GM19035 (cell line): ENCODE measurements at regions not wholly inside any gene's neighbourhood (a gene's known extent, or its start where the extent isn't known, plus 50 kb on each side); places are given as distances from the start of the nearest gene placed in this dataset.

Experiments
- ATAC-seq: cut with Tn5 transposase; IDR thresholded peaks from one replicate; pipeline ENCODE4 v1.9.1; 2021; ENCODE audit not compliant: unreplicated experiment

DNA sequence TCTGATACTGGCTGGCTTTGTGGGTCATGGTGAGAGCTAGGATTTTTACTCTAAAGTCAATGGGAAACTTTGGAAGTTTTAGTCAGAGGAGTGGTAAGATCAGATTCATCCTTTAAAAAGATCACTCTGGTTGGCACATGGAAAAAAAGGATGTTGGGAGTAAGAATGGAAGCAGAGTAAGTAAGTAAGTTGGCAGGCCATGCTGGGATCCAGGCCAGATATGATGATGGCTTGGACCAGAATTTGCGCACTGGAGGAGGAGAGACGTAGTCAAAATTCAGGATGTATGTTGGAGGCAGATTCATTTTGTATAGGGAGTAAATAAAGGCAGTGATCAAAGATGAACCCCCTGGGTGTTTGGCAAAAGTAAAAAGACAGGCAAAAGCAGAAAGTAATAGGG, 283.3 kb upstream of the THSD7B start:
- ATAC-seq = no peak

GRCh38 chr2:136479696-136480095, 285.6 kb upstream of the THSD7B start:
- no peak for ATAC-seq

GRCh38 chr2:136468799-136469369, 296.5 kb upstream of the THSD7B start:
- no peak for ATAC-seq

DNA sequence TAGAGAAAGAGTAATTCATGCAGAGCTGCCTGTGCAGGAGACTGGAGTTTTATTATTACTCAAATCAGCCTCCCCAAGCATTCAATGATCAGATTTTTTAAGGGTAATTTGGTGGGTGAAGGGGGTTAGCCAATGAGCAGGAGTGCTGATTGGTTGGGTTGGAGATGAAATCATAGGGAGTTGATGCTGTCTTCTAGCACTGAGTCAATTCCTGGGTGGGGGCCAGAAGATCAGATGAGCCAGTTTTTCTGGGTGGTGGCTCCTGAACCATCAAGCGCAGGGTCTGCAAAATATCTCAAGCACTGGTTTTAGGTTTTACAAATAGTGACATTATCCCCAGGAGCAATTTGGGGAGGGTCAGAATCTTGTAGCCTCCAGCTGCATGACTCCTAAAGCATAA, 312.8 kb upstream of the THSD7B start:
- ATAC-seq = no peak

- no peak for ATAC-seq
Measured at GRCh38 chr2:136448986-136449780, 316.2 kb upstream of the THSD7B start.

- ATAC-seq = no peak
Measured at GRCh38 chr2:136448432-136448831, 316.9 kb upstream of the THSD7B start.

DNA sequence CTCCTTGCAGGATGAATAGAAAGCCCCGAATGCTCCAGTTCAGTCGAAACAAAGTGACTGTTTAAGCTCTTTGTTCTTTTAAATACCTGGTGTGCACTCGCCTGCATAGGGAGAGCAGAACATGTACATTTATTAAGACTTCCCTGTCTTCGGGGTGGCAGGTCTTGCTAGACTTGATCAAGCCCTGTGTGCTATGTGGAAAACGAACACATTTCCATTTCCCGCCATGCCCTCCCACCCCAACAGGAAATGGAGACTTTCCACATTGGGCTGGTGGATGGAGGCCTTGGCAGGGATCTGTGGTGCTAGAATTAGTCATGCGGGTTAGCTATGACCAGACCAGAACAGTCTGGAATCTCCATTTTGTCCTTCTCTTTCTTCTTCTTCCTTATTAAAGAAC, 321.0 kb upstream of the THSD7B start:
- ATAC-seq = no peak

DNA sequence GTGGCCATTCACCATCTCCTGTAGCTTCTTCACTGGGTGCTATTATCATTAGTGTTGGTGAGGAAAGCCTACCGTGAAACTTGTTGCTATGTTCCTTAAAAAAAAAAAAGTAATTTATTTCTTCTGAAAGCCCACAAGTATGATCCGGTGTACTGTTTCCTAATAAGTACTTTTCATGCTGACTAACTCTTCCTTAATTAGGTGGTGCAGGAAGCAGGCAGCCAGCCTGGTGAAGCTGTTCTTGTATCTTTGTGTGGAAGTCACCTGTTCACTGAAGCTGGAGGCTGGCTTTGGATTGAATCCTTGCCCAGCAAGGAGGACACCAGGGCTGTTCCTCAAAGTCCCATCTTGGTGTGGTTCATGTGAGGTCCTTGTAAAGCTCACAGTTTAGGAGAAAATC, 321.7 kb upstream of the THSD7B start:
- ATAC-seq = no peak

DNA sequence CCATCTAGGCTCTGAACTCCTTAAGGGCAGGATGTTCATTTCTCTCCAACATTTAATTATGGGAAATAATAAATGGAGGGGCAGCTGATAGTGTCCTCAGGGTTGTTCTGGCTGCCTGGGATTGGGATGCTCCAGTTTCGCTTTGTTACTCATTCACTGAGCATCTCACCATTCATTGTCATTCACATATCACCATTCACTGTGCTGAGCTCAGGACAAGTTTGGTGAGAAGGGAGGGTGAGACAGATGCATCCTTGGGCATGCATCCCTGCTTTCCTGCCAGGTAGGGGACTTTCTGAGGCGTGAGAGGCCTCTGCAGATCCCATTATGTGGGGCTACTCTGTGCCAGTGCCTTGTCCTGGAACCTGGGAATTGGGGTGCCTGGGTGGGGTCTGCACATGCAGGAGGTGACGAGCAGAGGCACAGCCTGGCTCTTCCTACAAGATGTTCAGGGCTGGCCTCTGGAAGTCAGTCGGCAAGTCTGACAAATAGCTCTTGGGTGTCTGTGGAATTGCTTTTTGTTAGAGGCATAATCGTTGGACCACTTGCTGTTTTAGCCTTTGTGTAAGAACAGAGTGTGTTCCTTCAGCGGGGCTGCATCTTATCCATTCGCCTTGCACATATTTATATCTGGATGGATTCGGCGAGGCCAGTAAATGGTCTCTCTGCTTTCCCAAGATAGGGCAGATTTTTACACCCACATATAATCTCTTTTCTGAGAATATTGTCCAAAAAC, 323.2 kb upstream of the THSD7B start:
- no peak for ATAC-seq

GRCh38 chr2:136439064-136439676, 321.2 kb upstream of the CXCR4 start:
- no peak for ATAC-seq

DNA sequence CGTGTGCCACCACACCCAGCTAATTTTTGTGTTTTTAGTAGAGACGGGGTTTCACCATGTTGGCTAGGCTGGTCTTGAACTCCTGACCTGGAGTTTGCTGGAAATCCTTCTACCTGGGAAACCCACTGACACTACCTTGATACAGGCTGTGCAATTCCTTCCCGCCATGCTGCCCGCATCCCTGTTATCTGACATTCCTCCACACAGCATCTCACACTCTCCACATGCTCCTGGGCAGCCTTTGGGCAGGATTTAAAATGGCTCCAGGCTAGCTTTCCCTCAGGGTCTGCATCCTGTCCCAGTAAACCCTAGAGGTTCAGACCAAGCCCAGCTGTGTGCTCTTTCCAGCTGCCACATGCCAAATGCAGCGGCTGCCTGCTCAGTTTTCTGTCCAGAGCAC, 319.5 kb upstream of the CXCR4 start:
- ATAC-seq = no peak

GRCh38 chr2:136436936-136437335, 319.0 kb upstream of the CXCR4 start:
- ATAC-seq = no peak

DNA sequence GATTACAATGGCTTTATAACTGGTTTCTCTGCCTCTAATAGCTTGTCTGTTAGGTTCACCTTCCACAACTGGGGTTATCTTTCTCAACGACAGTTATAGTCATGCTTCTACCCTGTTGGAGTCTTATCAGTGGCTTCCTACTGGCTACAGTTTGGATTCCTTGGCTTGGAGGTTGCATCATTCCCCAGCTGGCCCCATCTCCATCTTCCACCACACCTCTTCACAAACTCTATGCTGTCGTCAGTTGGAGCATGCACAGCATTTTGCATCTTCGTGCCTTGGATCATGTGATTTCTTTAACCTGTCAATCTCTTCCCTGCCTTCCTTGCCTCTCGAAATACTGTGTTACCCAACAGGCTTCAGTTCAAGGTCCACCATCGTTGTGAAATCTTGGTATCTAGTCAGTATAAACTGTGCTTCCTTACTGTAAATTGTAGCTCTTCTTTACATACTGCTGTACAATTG, 316.3 kb upstream of the CXCR4 start:
- no peak for ATAC-seq

GRCh38 chr2:136433261-136433660, 315.3 kb upstream of the CXCR4 start:
- no peak for ATAC-seq

- ATAC-seq = no peak
Measured at GRCh38 chr2:136424112-136424511, 306.2 kb upstream of the CXCR4 start.

DNA sequence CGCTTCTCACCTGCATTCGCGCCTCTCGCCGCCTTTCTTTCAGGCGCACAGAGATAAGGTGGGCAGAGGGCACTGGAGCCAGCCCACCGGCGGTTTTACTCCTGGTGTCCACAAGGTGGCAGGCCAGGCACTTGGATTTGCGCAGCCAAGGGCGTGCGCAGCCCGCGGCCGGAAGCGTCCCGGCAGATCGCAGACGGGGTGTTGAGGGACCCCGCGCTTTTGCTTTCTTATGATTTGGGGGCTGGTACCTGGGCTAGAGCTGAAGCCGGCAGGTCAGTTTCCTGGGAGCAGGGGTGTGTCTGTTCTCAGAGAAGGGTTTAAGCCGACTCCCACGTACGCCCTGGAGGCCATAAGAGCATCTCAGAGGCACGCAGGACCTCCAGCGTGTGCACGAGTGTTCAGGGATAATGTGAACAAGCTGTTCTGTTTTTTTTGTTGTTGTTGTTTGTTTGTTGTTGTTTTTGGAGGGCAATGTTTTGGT, 305.6 kb upstream of the CXCR4 start:
- peak; percentile 99 for ATAC-seq

- no peak for ATAC-seq
Measured at GRCh38 chr2:136422512-136422911, 304.6 kb upstream of the CXCR4 start.

DNA sequence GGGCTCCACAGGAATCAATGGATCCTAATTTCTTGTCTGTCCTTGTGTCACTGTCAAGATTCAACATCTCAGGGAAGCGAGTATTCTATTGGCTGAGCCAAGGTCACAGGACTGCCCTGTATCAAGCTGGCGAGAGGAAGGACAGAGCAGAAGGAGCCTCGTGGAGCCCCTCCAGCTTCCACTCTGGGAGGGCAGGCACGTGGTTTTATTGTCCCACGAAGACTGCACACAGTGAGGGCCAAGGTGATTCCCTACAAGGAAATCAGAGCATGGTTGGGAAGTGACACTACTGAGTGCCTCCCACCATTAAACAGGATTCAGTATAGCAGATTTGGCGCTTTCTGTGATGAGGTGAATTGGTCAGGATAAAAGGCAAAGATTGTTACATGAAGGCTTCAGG, 302.4 kb upstream of the CXCR4 start:
- no peak for ATAC-seq

GRCh38 chr2:136411946-136412345, 294.0 kb upstream of the CXCR4 start:
- ATAC-seq = no peak

GRCh38 chr2:136410673-136411072, 292.7 kb upstream of the CXCR4 start:
- no peak for ATAC-seq

- ATAC-seq = no peak
Measured at GRCh38 chr2:136408795-136409194, 290.8 kb upstream of the CXCR4 start.

DNA sequence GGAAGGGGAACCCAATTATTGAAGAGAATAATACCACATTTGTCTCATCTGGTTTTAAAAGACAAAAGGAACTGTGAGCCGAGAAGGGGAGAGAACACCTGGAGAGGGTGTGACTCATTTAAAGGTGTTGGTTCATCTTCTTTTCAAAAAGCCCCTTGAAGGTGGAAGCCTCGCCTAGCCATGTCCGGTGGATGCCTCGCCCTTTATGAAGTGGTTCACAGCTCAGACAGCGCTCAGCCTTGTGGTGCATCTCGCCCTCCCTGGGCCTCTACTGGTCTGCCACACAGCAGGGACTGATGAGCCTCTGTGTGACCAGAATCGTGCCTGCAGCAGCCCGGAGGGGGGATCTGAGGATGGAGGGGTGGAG, 290.0 kb upstream of the CXCR4 start:
- no peak for ATAC-seq
